ENCODE measurements at regions not wholly inside any gene's neighbourhood (a gene's known extent, or its start where the extent isn't known, plus 50 kb on each side); places are given as distances from the start of the nearest gene placed in this dataset.

DNA sequence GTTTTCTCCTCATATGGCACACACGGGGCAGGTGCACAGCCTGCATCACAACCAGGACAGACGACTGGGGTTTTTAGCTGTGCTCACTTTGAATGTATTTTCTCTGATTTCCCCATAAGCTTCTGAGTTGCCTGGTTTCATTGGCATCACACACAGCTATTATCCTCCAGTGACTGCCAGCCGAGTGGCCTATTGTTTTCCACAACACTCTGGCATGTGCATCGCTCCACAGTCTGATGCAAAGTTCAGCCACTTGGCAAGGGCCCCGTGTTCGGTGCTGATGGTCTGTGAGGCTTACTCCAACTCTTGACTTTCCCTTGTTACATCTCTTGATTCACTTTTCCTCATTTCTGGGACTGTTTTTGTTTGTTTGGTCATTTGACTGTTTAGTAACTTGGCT lies 593.1 kb downstream of the CBLN2 start:
- Mint-ChIP-seq H3K27ac (no peak overlapping the region), H3K36me3 (no peaks in the 10 kb centered on the region), H3K4me3 (no peak overlapping the region), H3K9me3 (peaks cover 0 to 2% (median 0%) of the 10 kb centered on the region in 7 donors), H3K4me1 (no peaks in the 10 kb centered on the region), H3K27me3 (no peaks in the 10 kb centered on the region)
- no peak for ATAC-seq (ENCODE audit: low read depth in 2 of 2)
- DNase-seq: no peak

DNA sequence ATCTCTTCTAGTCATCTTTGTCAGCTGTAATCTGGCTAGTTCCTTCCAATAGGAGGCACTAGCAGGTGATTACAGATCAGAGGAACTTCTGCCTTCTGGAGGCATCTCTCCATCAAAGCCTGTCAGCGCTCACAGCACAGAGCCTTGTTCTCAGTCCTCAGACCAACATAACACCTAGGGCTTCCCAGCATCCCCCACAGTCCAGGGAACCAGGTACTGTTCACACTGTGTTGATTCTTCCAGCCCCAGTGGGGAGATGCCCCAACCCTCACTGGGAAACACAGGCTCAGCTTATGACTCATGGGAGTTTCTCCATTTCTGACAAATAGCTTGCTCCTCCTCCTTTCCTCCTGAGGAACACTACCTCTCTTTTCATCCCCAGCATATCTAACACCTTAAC lies 601.7 kb downstream of the CBLN2 start:
- H3K4me3 Mint-ChIP-seq: no peak overlapping the region
- peaks cover 0 to 6% (median 0%) of the 10 kb centered on the region in 7 donors for H3K9me3 Mint-ChIP-seq
- ATAC-seq (ENCODE audit: low read depth in 2 of 2) (no peak), DNase-seq (no peak)
- H3K4me1 Mint-ChIP-seq: no peaks in the 10 kb centered on the region
- peak overlapping the region in 1 of 6 donors; percentile 36 for H3K27ac Mint-ChIP-seq
- no peaks in the 10 kb centered on the region for H3K36me3 Mint-ChIP-seq
- no peaks in the 10 kb centered on the region for H3K27me3 Mint-ChIP-seq

DNA sequence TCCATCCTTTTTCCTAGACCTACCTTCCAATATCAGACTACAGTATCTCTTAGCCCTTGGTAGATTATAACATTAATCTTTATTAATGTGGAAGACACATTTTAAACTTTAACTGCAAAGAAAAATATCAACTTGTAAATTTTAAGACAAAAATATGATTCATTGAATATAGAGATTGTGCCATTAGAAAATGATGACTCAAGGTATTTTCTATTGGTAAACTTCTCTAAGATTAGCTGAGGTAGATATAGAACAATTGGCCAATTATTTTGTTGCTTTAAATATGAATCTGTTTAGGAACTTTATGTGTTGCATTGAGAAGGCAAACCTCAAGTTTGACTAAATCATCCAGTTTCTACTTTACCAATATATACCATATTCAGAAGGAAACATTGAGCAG lies 604.7 kb downstream of the CBLN2 start:
- Mint-ChIP-seq H3K27me3 (no peaks in the 10 kb centered on the region), H3K4me3 (no peak overlapping the region), H3K27ac (no peak overlapping the region), H3K9me3 (peaks cover 0 to 2% (median 0%) of the 10 kb centered on the region in 7 donors), H3K36me3 (no peaks in the 10 kb centered on the region), H3K4me1 (no peaks in the 10 kb centered on the region)
- no peak for ATAC-seq (ENCODE audit: low read depth in 2 of 2)
- DNase-seq: no peak

DNA sequence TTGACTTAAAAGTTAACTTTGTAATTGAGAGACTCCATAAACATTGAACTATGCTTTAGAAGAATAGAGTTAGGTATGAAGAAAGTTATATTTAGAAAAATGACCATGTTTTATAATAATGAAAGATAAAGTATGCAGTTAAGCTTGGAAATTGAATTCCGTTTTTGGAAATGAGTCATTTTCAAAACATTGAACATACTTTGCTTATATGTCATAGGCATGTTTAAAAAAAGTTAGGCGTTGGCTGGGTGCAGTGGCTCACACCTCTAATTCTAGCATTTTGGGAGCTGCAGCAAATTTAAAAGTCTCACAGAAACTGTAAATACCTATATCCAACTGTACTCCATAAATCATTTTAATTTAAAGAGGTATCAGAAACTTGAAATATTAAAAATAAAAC lies 607.4 kb downstream of the CBLN2 start:
- Mint-ChIP-seq H3K9me3 (peaks cover 0 to 2% (median 1%) of the 10 kb centered on the region in 7 donors), H3K36me3 (no peaks in the 10 kb centered on the region), H3K27me3 (no peaks in the 10 kb centered on the region), H3K4me1 (no peaks in the 10 kb centered on the region), H3K4me3 (no peak overlapping the region), H3K27ac (no peak overlapping the region)
- DNase-seq (no peak), ATAC-seq (ENCODE audit: low read depth in 2 of 2) (no peak)

DNA sequence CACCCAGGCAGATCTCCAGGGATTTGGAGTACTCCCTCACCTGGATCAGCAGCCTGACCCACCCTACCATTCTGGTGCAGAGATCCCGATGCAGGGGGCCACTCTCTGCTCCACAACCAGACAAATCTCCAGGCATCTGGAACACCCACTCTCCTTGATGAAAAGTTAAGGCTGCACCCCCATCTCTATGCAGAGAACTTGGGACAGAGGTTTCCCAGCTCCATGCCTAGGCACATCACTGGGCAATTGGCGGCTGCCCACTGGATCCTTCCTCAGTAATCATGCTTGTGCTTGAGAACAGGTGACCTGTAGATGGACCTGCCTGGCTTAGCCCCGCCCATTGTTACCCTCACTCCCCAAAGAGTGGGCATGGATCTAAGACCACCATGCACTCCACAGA lies 624.9 kb downstream of the CBLN2 start:
- Mint-ChIP-seq H3K27me3 (no peaks in the 10 kb centered on the region), H3K4me1 (no peaks in the 10 kb centered on the region), H3K36me3 (no peaks in the 10 kb centered on the region), H3K4me3 (no peak overlapping the region), H3K27ac (no peak overlapping the region), H3K9me3 (peaks cover 6 to 26% (median 13%) of the 10 kb centered on the region in 7 donors)
- no peak for DNase-seq
- ATAC-seq (ENCODE audit: low read depth in 2 of 2): no peak

DNA sequence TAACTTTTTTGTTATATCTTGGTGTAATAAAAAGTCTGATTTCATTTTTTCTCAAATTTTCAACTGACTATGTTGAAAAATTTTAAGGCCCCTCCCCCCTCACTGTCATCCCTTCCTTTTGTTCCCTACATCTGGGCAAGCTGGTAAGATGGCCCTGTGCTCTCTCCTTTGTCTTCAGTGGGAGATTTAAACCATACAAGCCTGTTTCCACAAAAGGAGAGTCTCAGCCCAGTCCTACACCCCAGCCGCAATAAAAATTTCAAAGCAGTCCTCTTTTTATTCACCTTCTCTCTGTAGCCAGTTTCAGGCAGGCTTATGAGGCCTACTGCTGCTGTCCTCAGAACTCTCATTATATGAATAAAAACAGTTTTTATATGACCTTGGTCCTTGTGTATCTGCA lies 630.5 kb downstream of the CBLN2 start:
- no peak overlapping the region for H3K4me3 Mint-ChIP-seq
- DNase-seq (no peak), ATAC-seq (ENCODE audit: low read depth in 2 of 2) (no peak)
- H3K27ac Mint-ChIP-seq: no peak overlapping the region
- H3K4me1 Mint-ChIP-seq: no peaks in the 10 kb centered on the region
- no peaks in the 10 kb centered on the region for H3K36me3 Mint-ChIP-seq
- H3K27me3 Mint-ChIP-seq: no peaks in the 10 kb centered on the region
- H3K9me3 Mint-ChIP-seq: peaks cover 0 to 14% (median 0%) of the 10 kb centered on the region in 7 donors

DNA sequence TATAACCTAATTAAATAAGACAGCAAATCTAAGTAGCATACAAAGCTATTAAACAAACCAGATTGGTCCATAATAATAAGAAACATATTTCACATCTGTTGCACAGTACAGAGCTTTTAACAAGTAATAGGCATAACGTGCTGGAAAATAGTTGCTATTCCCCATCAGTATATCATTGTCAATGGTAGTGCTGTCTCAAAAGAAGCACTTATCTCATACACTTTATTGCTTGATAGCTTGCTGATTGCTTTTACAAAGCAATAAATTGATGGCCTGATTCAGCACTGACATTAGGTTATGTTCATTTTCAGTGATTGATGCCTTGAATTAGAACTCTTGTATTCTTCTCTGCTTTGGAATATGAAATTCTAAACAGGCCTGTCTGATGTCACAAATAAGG lies 641.7 kb downstream of the CBLN2 start:
- DNase-seq (no peak), ATAC-seq (ENCODE audit: low read depth in 2 of 2) (no peak)
- Mint-ChIP-seq H3K4me3 (no peak overlapping the region), H3K36me3 (no peaks in the 10 kb centered on the region), H3K9me3 (peaks cover 0 to 2% (median 0%) of the 10 kb centered on the region in 7 donors), H3K4me1 (no peaks in the 10 kb centered on the region), H3K27ac (no peak overlapping the region), H3K27me3 (no peaks in the 10 kb centered on the region)

DNA sequence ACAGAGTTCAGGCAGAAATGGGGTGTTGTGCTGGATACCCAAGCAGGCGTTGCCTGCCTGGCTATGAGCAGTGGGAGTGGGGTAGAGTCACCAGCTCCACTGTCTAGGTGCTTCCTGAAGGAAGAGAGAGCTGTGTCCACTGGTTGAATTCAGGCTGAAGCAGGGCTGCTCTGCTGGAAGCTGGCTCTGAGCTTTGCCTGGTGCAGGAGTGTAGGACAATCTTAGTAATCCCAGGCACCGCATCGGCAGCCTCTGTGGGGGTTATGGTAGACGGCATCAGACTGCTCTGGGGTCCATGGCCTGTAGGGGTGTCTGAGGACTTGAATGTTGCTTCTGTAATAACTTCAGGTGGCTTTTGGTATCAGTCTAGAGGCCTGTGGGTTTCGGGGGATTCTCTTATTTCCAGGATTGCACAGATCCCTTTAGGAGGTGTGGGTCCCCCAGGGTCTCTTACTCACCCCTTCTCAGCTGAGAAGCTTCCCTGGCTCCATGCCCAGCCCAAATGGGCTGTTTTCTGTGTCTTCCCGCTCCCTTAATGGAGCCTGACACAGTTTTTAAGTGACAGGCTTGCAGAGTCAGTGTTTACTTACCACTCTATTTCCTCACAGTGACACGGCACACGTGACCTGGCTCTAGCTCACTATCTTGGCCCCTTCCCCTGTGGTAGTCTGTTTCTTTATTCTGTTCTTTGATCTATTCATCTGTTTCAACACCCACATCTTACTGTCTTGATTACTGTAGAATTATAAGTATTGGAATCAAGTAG lies 644.3 kb downstream of the CBLN2 start:
- Mint-ChIP-seq H3K4me1 (no peaks in the 10 kb centered on the region), H3K27ac (peak overlapping the region in 1 of 6 donors; percentile 43), H3K9me3 (peaks cover 0 to 2% (median 0%) of the 10 kb centered on the region in 7 donors), H3K27me3 (no peaks in the 10 kb centered on the region), H3K36me3 (no peaks in the 10 kb centered on the region), H3K4me3 (no peak overlapping the region)
- no peak for ATAC-seq (ENCODE audit: low read depth in 2 of 2)
- DNase-seq: no peak

DNA sequence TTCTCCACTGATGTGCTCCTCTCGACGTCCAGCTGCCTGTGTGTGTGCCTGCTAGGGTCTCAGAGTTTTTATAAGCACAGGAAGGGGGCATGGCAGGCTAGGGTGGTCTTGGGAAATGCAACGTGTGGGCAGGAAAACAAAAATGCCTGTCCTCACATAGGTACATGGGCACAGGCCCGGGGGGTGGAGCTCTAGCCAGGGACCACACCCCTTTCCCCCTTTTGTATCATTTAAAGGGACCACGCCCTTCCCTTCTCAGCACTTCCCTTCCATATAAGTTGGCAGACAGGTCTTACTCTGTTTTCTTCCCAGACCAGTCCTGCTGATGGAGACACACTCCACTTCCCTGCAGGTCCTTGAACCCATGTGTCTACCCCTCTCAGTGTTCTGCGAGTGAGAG lies 645.0 kb downstream of the CBLN2 start:
- Mint-ChIP-seq H3K36me3 (no peaks in the 10 kb centered on the region), H3K4me3 (no peak overlapping the region), H3K27ac (no peak overlapping the region), H3K9me3 (peaks cover 0 to 2% (median 0%) of the 10 kb centered on the region in 7 donors), H3K4me1 (no peaks in the 10 kb centered on the region), H3K27me3 (no peaks in the 10 kb centered on the region)
- DNase-seq (no peak), ATAC-seq (ENCODE audit: low read depth in 2 of 2) (no peak)

DNA sequence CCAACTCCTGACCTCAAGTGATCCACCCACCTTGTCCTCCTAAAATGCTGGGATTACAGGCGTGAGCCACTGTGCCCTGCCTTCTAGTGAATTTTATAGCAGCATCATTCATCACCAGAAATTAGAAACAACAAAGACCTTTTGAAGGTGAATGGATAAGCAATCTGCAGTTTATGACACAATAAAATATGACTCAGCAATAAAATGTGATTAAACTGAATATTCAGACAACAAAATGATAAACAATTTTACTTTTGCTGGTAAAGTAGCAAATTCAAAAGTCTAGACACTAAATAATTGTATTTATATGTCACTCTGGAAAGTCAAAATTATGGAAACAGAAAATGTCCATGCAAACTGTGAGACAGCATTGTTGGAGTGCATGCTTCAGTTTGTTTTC lies 656.6 kb downstream of the CBLN2 start:
- H3K27ac Mint-ChIP-seq: no peak overlapping the region
- no peak for ATAC-seq (ENCODE audit: low read depth in 2 of 2)
- H3K9me3 Mint-ChIP-seq: peaks cover 0 to 9% (median 2%) of the 10 kb centered on the region in 7 donors
- no peak overlapping the region for H3K4me3 Mint-ChIP-seq
- no peak for DNase-seq
- no peaks in the 10 kb centered on the region for H3K36me3 Mint-ChIP-seq
- H3K4me1 Mint-ChIP-seq: no peaks in the 10 kb centered on the region
- no peaks in the 10 kb centered on the region for H3K27me3 Mint-ChIP-seq

DNA sequence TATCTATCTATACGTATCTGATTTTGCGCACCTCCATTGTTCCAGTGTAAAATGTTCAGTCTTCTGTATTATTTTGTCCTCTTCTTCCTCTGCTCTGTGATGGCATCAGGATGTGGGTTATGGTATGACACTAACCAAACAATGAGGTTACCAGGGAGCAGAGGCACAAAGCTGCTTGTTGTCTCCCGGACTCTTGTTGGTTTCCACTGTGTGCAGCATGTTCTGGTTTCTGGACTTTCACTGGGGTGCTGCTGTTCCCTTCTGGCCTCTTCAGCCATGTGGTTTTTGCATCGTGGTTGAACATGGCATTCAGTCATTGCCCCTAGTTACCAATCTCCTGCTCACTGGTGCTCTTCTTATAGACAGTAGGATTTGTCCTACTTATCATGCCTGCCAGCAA lies 665.9 kb downstream of the CBLN2 start:
- Mint-ChIP-seq H3K27me3 (no peaks in the 10 kb centered on the region), H3K4me1 (no peaks in the 10 kb centered on the region), H3K27ac (no peak overlapping the region), H3K9me3 (peaks cover 0 to 4% (median 0%) of the 10 kb centered on the region in 7 donors), H3K4me3 (no peak overlapping the region), H3K36me3 (no peaks in the 10 kb centered on the region)
- ATAC-seq (ENCODE audit: low read depth in 2 of 2) (no peak), DNase-seq (no peak)

DNA sequence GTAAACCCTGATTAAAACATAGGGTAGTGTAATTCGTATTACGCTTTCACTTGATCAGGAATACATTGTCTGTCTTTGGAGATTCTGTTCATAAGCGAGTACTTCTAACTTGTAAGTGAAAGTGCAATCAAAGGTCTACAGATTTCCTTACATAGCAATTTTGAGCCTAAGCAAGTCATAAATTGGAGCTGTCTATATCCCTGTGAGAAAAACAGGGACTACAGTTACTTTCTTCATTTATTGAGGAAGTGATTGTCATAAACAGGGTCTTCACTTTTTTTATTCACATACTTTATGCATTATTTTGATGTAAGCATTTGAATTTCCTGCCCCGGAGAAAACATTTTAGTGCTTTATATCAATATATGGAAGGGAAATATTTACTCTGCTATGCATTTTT lies 670.4 kb downstream of the CBLN2 start:
- DNase-seq (no peak), ATAC-seq (ENCODE audit: low read depth in 2 of 2) (no peak)
- Mint-ChIP-seq H3K27me3 (no peaks in the 10 kb centered on the region), H3K27ac (no peak overlapping the region), H3K9me3 (peaks cover 0 to 4% (median 0%) of the 10 kb centered on the region in 7 donors), H3K36me3 (no peaks in the 10 kb centered on the region), H3K4me3 (no peak overlapping the region), H3K4me1 (no peaks in the 10 kb centered on the region)

DNA sequence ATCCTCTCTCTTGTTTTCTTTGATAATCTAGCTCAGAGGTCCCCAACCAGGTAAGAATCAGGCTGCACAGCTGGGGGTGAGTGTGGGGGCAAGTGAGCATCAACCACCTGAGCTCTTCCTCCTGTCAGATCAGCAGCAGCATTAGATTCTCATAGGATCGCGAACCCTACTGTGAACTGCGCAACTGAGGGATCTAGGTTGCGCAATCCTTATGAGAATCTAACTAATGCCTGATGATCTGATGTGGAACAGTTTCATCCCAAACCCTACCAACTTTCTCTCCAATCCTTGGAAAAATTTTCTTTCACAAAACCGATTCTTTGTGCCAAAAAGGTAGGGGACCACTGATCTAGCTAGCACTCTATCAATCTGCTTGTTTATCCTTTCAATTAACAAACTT lies 678.3 kb downstream of the CBLN2 start:
- DNase-seq: no peak
- no peak for ATAC-seq (ENCODE audit: low read depth in 2 of 2)
- no peaks in the 10 kb centered on the region for H3K27me3 Mint-ChIP-seq
- no peak overlapping the region for H3K27ac Mint-ChIP-seq
- H3K9me3 Mint-ChIP-seq: peaks cover 0 to 4% (median 0%) of the 10 kb centered on the region in 7 donors
- H3K36me3 Mint-ChIP-seq: no peaks in the 10 kb centered on the region
- H3K4me1 Mint-ChIP-seq: no peaks in the 10 kb centered on the region
- no peak overlapping the region for H3K4me3 Mint-ChIP-seq

DNA sequence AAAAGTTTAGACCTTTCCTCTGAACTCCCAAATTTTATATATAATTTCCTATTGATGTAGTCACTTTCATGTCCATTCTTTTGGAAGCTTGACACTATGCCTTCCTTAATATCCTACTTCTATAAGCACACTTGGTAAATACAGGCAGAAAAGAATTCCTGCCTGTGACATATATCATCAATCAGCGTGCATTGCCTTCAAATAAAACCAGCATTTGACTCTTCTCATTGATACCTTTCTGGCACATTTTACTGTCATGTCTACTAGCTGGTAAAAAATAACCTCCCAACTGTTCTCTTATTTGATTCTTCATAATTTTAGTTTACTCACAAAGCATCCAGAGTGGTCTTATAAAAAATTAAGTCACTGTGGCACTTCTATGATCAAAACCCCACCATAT lies 693.5 kb downstream of the CBLN2 start:
- H3K27ac Mint-ChIP-seq: no peak overlapping the region
- DNase-seq (no peak), ATAC-seq (ENCODE audit: low read depth in 2 of 2) (no peak)
- peaks cover 4 to 26% (median 15%) of the 10 kb centered on the region in 7 donors for H3K9me3 Mint-ChIP-seq
- H3K36me3 Mint-ChIP-seq: no peaks in the 10 kb centered on the region
- no peaks in the 10 kb centered on the region for H3K27me3 Mint-ChIP-seq
- H3K4me1 Mint-ChIP-seq: no peaks in the 10 kb centered on the region
- H3K4me3 Mint-ChIP-seq: no peak overlapping the region

DNA sequence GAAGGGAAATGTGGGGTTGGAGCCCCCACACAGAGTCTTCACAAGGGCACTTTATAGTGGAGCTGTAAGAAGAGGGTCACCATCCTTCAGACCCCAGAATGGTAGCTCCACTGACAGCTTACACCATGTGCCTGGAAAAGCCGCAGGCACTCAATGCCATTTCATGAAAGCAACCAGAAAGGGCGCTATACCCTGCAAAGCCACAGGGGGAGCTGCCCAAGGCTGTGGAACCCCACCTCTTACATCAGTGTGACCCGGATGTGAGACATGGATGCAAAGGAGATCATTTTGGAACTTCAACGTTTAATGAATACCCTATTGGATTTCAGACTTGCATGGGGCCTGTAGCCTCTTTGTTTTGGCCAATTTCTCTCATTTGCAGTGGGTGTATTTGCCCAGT lies 694.7 kb downstream of the CBLN2 start:
- no peaks in the 10 kb centered on the region for H3K4me1 Mint-ChIP-seq
- H3K9me3 Mint-ChIP-seq: peaks cover 4 to 26% (median 14%) of the 10 kb centered on the region in 7 donors
- ATAC-seq (ENCODE audit: low read depth in 2 of 2) (no peak), DNase-seq (no peak)
- no peak overlapping the region for H3K4me3 Mint-ChIP-seq
- no peaks in the 10 kb centered on the region for H3K36me3 Mint-ChIP-seq
- H3K27ac Mint-ChIP-seq: no peak overlapping the region
- H3K27me3 Mint-ChIP-seq: no peaks in the 10 kb centered on the region
